SKM-1 treated with dmso at 0.1 percent for 144 hours (cell line): ENCODE measurements at regions not wholly inside any gene's neighbourhood (a gene's known extent, or its start where the extent isn't known, plus 50 kb on each side); places are given as distances from the start of the nearest gene placed in this dataset.
"Not testable (repeated sequence)": the region's sequence is repeated elsewhere in the genome, so short reads cannot be mapped to it uniquely, and the experiment has no call there.

Source experiments
- DNase-seq: peaks from one replicate; lab custom pipeline; 2025; ENCODE audit not compliant: unreplicated experiment; lab: John Stamatoyannopoulos, UW

- DNase-seq = not testable (repeated sequence)
Measured at GRCh38 chr2:111492995-111493719, 372.4 kb downstream of the BCL2L11 start.

- DNase-seq = not testable (repeated sequence)
Measured at GRCh38 chr2:111493720-111494078, 373.0 kb downstream of the BCL2L11 start.

- not testable (repeated sequence) for DNase-seq
Measured at GRCh38 chr2:111494288-111494980, 373.7 kb downstream of the BCL2L11 start.

- DNase-seq = not testable (repeated sequence)
Measured at GRCh38 chr2:111494981-111495315, 374.2 kb downstream of the BCL2L11 start.

- DNase-seq = not testable (repeated sequence)
Measured at GRCh38 chr2:111495636-111496035, 374.9 kb downstream of the BCL2L11 start.

- not testable (repeated sequence) for DNase-seq
Measured at GRCh38 chr2:111496176-111496575, 375.5 kb downstream of the BCL2L11 start.

- not testable (repeated sequence) for DNase-seq
Measured at GRCh38 chr2:111496860-111497259, 376.1 kb downstream of the BCL2L11 start.

GRCh38 chr2:111497270-111497669 is 376.6 kb downstream of the BCL2L11 start:
- DNase-seq = not testable (repeated sequence)

GRCh38 chr2:111500536-111501062 is 379.9 kb downstream of the BCL2L11 start:
- DNase-seq = not testable (repeated sequence)

- not testable (repeated sequence) for DNase-seq
Measured at GRCh38 chr2:111503844-111504570, 380.0 kb downstream of the ANAPC1 start.

GRCh38 chr2:111504571-111504942 is 379.4 kb downstream of the ANAPC1 start:
- DNase-seq = not testable (repeated sequence)

GRCh38 chr2:111505267-111505666 is 378.7 kb downstream of the ANAPC1 start:
- not testable (repeated sequence) for DNase-seq

- not testable (repeated sequence) for DNase-seq
Measured at GRCh38 chr2:111506936-111507335, 377.1 kb downstream of the ANAPC1 start.

GRCh38 chr2:111509225-111509869 is 374.6 kb downstream of the ANAPC1 start:
- not testable (repeated sequence) for DNase-seq

GRCh38 chr2:111510384-111510783 is 373.6 kb downstream of the ANAPC1 start:
- not testable (repeated sequence) for DNase-seq

GRCh38 chr2:111511062-111511461 is 372.9 kb downstream of the ANAPC1 start:
- not testable (repeated sequence) for DNase-seq

- not testable (repeated sequence) for DNase-seq
Measured at GRCh38 chr2:111512378-111512777, 371.6 kb downstream of the ANAPC1 start.

- not testable (repeated sequence) for DNase-seq
Measured at GRCh38 chr2:111514138-111514537, 369.9 kb downstream of the ANAPC1 start.

- not testable (repeated sequence) for DNase-seq
Measured at GRCh38 chr2:111517050-111517720, 366.8 kb downstream of the ANAPC1 start.

GRCh38 chr2:111517721-111518053 is 366.3 kb downstream of the ANAPC1 start:
- DNase-seq = not testable (repeated sequence)

GRCh38 chr2:111519071-111519470 is 364.9 kb downstream of the ANAPC1 start:
- DNase-seq = peak; percentile 21
